Muscle layer of duodenum (tissue), 2 donors: ENCODE measurements at regions not wholly inside any gene's neighbourhood (a gene's known extent, or its start where the extent isn't known, plus 50 kb on each side); places are given as distances from the start of the nearest gene placed in this dataset.

Experiments used
- H3K27ac ChIP-seq: one replicate; pipeline ENCODE4 v1.7.0; 2013; ENCODE audit warnings: mild to moderate bottlenecking, low read length
- H3K27me3 ChIP-seq: one replicate; pipeline ENCODE4 v1.7.0; 2013; ENCODE audit warnings: low read depth, mild to moderate bottlenecking, control low read depth, low read length
- H3K36me3 ChIP-seq, 2 donors: one replicate each; pipeline ENCODE4 v1.7.0; 2013; ENCODE audit warnings: low read length in 2 of 2, control low read depth in 1 of 2, mild to moderate bottlenecking in 1 of 2; ENCODE audit not compliant: insufficient read depth in 2 of 2, control insufficient read depth in 1 of 2
- H3K4me1 ChIP-seq, 2 donors: one replicate each; pipeline ENCODE4 v1.7.0; 2013; ENCODE audit warnings: low read length in 2 of 2, mild to moderate bottlenecking in 2 of 2, control low read depth in 1 of 2, moderate library complexity in 1 of 2; ENCODE audit not compliant: insufficient read depth in 2 of 2, control insufficient read depth in 1 of 2
- H3K4me3 ChIP-seq, 2 donors: one replicate each; pipeline ENCODE4 v1.7.0; 2013; ENCODE audit warnings: low read length in 2 of 2, low read depth in 1 of 2, mild to moderate bottlenecking in 1 of 2
- H3K9me3 ChIP-seq, 2 donors: one replicate each; pipeline ENCODE4 v1.7.0; 2013; ENCODE audit warnings: low read length in 2 of 2, control low read depth in 1 of 2, mild to moderate bottlenecking in 1 of 2; ENCODE audit not compliant: control insufficient read depth in 1 of 2
- donor health status: healthy.

DNA sequence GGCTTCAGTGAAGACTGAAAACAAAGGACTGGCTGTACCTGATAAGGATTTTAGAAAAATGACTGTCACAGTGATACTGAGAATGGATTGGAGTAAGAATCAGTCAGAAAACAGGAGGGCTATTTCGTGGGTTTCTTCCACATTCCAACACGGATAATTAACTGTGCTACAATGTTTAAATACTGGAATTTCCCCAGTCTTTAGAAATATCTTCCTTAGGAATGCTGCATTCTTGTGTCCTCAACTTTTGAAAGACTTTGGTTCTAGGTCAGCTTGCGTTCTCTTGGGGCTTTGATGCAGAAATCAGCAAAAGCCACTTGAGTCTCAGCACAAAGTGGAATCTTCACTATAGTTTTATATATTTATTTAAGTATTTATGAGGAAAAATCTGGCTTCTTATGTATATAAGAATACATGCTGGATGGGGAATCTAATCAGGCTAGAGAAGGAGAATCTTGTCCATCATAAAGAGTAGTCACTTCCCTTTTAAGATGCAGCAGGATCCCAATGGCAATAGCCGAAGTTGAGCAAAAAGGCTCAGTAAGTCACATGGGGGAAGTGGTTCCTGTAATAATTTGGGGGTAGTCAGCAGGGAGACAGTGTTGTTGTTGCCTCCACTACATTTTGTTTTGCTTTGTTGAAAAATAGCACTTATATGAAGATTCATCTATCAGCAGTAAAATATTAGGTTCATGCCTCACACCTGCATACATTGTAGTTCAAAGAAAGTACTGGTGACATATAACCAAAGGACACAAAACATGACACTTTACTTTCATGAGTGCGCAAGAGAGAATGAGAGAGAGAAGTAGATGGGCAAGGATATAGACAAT lies 86.0 kb downstream of the CH25H start:
- Histone ChIP-seq H3K4me1 (no peaks in the 10 kb centered on the region), H3K27ac (no peak overlapping the region), H3K27me3 (no peaks in the 10 kb centered on the region), H3K4me3 (no peak overlapping the region), H3K36me3 (no peaks in the 10 kb centered on the region), H3K9me3 (no peaks in the 10 kb centered on the region)

DNA sequence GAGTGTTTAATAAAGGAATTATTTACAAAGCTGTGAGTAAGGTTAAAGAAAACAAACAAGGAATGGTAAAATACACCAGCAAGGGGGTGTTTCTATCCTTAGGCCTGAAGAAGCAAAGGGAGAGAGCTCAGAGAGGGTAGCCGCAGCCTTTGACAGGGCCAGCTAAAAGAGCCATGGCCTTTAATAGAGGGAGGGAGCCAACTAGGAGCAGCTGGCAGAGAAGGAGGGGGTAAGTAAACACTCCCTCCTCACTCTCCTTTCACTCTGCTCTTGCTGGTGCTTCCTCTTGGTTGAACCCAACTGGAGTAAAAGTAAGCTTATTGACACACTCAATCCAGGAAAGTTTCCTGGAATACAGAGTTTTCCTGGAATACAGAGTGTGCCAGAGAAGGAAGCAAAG lies 87.5 kb downstream of the CH25H start:
- no peaks in the 10 kb centered on the region for H3K27me3 ChIP-seq
- H3K9me3 ChIP-seq, result no peaks in the 10 kb centered on the region
- no peaks in the 10 kb centered on the region for H3K36me3 ChIP-seq
- H3K4me1 ChIP-seq, result no peaks in the 10 kb centered on the region
- no peak overlapping the region for H3K4me3 ChIP-seq
- no peak overlapping the region for H3K27ac ChIP-seq

DNA sequence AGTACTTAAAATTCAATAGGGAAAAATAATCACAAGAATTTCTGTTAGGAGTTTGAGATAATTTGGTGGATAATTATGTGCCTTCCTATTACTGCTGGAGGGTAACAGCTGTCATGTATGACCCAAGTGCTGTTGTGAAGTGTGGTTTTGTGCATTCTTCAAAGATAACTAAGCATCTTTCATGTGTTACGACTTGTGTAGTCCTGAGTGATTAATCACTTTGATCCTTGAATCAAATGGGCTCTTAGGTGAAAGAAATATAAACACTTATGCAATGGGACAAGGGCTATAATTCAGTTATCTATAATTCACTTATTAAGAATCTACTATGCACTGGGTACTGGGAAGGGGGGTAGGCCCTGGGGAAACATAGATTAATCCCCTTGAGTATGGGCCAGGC lies 89.0 kb downstream of the CH25H start:
- H3K27ac ChIP-seq, result no peak overlapping the region
- H3K4me1 ChIP-seq, result no peaks in the 10 kb centered on the region
- H3K9me3 ChIP-seq, result no peaks in the 10 kb centered on the region
- no peaks in the 10 kb centered on the region for H3K36me3 ChIP-seq
- no peak overlapping the region for H3K4me3 ChIP-seq
- H3K27me3 ChIP-seq, result no peaks in the 10 kb centered on the region

DNA sequence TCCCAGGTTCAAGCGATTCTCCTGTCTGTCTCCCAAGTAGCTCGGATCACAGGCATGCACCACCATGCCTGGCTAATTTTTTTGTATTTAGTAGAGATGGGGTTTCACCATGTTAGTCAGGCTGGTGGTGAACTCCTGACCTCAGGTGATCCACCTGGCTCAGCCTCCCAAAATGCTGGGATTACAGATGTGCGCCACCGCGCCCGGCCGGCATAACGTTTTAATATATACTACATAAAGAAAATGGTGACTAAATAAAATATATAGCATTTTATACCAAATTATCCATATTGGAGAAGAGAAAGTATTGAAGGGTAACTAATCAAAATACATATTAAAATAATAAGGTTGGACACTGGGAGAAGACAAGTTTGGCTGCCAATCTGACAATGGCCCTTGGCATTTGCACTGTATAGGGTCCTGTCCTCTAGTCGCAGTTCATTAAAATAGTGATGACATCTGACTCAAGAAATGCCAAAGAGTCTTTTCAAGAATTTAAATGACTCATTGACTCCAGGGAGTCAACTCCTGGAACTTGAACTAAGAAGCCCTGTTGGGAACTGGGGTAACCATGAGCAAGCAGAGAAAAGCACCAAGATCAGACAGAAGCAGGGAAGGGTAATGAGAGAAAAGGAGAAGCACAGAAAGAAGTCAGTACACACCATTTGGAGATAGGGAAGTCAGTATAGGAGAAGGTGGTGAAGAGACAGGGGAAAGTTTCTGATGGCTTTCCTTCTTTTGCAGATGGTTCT lies 91.1 kb downstream of the CH25H start:
- H3K27me3 ChIP-seq, result no peaks in the 10 kb centered on the region
- H3K4me1 ChIP-seq, result no peaks in the 10 kb centered on the region
- H3K27ac ChIP-seq, result no peak overlapping the region
- no peaks in the 10 kb centered on the region for H3K9me3 ChIP-seq
- H3K36me3 ChIP-seq, result no peaks in the 10 kb centered on the region
- H3K4me3 ChIP-seq, result no peak overlapping the region

DNA sequence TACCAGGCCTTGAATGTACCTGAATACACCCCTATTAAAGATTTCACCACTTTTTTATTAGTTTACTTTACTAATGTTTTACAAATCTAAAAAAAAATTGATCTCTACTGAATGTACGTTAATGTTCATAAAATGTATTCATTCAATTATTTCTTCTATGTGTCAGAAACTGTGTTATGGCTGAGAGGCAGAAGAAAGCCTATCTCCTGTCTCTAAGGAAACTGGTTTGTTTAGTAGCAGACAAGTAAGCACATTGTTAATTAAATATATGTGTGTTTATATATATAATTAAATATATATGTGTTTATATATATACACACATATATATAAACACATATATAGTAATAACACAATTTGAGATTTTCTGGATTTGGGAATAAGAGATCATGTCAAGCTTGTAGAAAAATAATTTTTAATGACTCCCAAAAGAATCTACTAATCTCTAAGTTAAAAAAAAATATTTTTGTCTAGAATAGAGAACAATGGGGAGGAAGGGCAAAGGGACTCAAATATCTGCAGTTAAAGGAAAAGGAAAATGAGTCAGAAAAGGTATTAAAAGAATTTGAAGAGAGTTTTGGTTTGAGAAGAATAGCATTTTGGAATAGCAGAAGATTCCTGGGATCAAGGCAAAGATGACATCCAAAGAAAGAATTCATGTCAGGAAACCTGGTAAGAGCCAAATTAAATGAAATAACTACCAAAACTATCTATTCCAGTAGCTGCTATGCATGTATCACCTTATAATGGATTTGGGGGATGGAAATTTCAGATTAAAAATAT lies 92.1 kb downstream of the CH25H start:
- Histone ChIP-seq H3K4me3 (no peak overlapping the region), H3K4me1 (no peaks in the 10 kb centered on the region), H3K27me3 (no peaks in the 10 kb centered on the region), H3K36me3 (no peaks in the 10 kb centered on the region), H3K9me3 (no peaks in the 10 kb centered on the region), H3K27ac (no peak overlapping the region)

DNA sequence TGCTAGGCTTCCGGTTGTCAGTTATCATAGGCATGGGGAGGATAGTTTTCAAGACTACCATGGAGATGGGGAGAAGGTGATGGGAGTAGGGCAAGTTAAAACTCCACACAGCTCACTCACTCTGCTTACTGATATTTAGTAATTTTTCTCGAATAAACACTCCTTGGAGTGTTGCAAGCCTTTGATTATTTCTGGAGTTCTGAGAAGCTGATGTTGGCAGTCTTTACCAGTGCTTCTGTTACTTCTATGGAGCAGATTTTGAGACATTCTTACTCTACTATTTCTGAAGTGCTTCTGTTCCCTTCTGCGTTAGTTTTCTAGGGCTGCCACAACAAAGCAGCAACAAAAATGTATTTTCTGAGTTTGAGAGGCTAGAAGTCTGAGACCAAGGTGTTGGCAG lies 104.4 kb downstream of the CH25H start:
- Histone ChIP-seq H3K27ac (no peak overlapping the region), H3K36me3 (no peaks in the 10 kb centered on the region), H3K9me3 (no peaks in the 10 kb centered on the region), H3K4me1 (no peaks in the 10 kb centered on the region), H3K27me3 (no peaks in the 10 kb centered on the region), H3K4me3 (no peak overlapping the region)

DNA sequence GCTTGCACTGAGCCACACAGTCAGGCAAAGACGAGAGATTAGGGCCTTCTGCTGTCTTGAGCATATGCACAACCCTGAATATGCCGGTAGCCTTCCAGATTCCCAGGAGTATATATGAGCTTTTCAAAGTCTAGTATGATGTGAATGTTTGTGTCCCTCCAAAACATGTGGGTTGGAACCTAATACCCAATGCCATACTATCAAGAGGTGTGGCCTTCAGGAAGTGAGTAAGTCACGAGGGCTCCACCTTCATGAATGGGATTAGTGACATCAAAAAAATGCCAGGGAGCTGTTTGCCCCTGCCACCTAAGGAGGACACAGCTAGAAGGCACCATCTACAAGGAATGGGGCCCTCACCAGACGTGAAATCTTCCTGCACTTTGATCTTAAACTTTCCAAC lies 105.2 kb downstream of the CH25H start:
- no peaks in the 10 kb centered on the region for H3K36me3 ChIP-seq
- no peaks in the 10 kb centered on the region for H3K4me1 ChIP-seq
- no peak overlapping the region for H3K27ac ChIP-seq
- H3K4me3 ChIP-seq, result no peak overlapping the region
- H3K27me3 ChIP-seq, result no peaks in the 10 kb centered on the region
- no peaks in the 10 kb centered on the region for H3K9me3 ChIP-seq

DNA sequence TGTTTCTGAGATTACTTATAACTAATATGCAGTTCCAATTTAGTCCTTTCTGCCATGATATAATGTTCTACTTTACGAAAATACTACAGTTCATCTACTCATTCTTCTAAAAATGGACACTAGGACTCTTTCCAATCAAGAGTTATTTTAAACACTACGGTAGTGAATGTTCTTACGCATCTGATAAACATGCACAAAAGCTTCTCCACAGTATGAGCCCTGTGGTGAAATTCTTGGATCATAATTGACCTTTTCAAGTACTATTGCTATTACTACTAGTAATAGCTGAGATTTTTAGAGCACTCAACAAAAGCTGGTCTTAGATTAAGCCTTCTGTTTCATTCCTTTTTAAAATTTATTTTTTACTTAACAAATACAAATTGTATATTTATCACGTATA lies 106.4 kb downstream of the CH25H start:
- no peaks in the 10 kb centered on the region for H3K36me3 ChIP-seq
- no peak overlapping the region for H3K27ac ChIP-seq
- no peaks in the 10 kb centered on the region for H3K27me3 ChIP-seq
- no peak overlapping the region for H3K4me3 ChIP-seq
- no peaks in the 10 kb centered on the region for H3K4me1 ChIP-seq
- no peaks in the 10 kb centered on the region for H3K9me3 ChIP-seq

DNA sequence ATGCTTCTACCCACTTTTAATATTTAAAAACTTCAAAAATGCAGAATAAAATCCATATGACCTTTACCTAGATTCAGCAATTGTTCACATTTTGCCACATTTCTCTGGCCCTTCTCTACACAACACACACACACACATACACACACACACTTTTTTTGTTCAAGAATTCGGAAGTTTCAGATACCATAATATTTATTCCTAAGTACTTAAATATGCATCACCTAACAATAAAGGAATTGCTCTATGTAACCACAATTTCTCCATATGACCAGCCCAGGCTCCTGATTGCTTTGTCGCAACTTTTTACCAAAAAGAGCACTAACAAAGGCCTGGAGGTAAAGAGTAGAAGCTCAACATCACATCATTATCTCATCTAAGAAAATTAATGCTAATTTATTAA lies 106.6 kb downstream of the FAS start:
- H3K4me3 ChIP-seq, result no peak overlapping the region
- no peaks in the 10 kb centered on the region for H3K27me3 ChIP-seq
- no peaks in the 10 kb centered on the region for H3K4me1 ChIP-seq
- H3K9me3 ChIP-seq, result no peaks in the 10 kb centered on the region
- H3K27ac ChIP-seq, result no peak overlapping the region
- H3K36me3 ChIP-seq, result no peaks in the 10 kb centered on the region

DNA sequence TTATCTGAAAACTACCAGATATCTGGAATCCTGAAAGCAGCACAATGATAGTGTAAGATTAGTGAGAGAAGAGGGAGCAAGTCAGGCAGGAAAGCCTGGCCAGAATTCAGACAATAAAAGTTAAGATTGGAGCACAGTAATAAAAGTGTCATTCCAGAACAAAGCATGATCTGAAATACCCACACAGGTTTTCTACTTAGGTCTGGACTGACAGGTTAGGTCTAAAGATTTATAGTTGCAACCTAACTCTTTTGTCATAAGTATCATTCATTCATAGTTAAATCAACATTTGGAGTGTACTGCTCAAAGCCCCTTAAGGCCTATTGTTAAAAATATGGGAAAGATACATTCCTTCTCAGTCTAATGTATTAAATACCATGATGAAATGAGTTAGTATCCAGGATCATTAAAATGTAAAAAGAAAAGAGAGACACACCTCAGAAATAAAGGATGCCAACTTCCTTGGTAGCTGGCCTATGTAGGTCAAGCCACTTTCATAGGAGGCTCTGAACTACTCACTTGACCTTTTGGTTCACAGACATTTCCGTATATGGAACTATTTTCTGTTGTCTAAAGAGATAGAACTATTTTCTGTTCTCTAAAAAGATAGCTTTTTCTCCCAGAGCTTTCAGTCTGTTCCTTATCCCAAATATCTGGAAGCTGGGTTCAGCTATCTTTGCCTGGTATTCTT lies 105.2 kb downstream of the FAS start:
- Histone ChIP-seq H3K4me1 (peaks cover 0 to 6% of the 10 kb centered on the region in 2 donors), H3K27me3 (no peaks in the 10 kb centered on the region), H3K27ac (no peak overlapping the region), H3K9me3 (no peaks in the 10 kb centered on the region), H3K4me3 (no peak overlapping the region), H3K36me3 (no peaks in the 10 kb centered on the region)

DNA sequence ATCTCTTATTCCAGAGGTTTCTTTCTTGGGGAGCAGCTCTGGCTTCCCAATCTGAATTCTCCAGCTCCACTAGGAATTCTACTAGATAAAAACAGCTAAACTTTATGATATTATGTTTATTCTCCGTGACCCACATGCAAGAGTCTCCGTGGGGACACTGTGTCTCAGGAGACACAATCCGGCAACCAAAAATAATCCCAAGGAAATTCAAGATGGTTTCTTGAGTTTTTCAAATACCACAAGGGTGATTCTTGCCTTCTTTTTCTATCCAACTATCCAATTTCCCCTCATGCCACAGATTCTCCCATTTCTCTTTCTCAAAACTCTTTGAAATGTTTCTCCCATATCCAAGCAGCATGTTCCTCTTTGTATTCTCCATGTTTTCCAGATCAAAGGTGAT lies 103.1 kb downstream of the FAS start:
- Histone ChIP-seq H3K36me3 (no peaks in the 10 kb centered on the region), H3K27me3 (no peaks in the 10 kb centered on the region), H3K4me3 (no peak overlapping the region), H3K9me3 (no peaks in the 10 kb centered on the region), H3K27ac (no peak overlapping the region), H3K4me1 (peaks cover 0 to 6% of the 10 kb centered on the region in 2 donors)
